Suppressor macrophage (primary cell): ENCODE measurements at regions not wholly inside any gene's neighbourhood (a gene's known extent, or its start where the extent isn't known, plus 50 kb on each side); places are given as distances from the start of the nearest gene placed in this dataset.
"Not testable (repeated sequence)": the region's sequence is repeated elsewhere in the genome, so short reads cannot be mapped to it uniquely, and the experiment has no call there.

Source experiments
- DNase-seq, 4 experiments: peaks; one replicate each; pipeline ENCODE4 v3.0.0-alpha.2; 2020 to 2022

DNA sequence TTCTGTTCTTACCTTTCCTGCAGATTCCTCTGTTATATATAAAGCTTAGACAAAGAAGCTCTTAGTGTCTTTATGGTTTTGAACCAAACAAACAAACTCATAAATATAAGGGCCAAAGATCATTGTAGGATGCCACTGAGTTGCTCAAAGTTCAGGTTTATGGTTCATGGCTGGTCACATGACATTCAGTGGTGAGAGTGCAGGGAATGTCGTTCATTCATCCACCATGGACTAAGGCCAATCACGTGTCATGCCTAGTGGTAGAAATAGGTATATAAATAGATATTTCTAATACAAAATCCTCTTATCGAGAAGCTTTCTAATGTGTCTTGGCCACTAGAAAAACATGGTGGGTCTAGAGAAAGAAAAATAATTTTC is 119.4 kb downstream of the GATA3 start:
- DNase-seq, result no peak

DNA sequence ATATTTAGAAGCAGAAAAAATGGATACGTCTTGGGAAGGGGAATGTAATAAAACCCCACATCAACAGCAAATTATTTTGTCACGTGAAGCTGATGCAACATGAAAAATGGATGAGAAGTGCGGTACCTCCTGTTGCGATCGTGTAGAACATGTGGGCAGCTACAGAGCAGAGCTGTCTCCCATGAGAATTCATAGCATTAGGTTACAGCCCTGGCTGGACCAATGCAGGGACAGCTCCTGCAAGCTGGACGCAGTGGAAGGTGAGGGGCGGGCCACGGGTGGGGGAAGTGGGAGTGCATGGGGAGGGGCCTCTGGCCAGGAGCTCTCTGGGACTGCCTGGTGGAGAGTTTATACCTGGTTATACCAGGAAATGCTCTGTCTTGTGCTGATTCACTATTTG is 120.3 kb downstream of the GATA3 start:
- no peak for DNase-seq

DNA sequence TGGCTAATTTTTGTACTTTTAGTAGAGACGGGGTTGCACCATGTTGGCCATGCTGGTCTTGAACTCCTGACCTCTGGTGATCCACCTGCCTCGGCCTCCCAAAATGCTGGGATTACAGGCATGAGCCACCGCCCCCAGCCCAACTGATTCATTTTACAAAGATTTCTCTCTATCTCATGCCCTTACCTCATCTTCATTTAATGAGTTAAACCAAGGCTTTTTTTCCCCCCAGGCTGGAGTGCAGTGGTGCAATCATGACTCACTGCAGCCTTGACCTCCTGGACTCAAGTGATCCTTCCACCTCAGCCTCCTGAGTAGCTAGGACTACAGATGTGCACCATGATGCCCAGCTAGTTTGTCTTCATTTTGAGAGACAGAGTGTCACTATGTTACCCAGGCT is 123.0 kb downstream of the GATA3 start:
- not testable (repeated sequence) for DNase-seq

DNA sequence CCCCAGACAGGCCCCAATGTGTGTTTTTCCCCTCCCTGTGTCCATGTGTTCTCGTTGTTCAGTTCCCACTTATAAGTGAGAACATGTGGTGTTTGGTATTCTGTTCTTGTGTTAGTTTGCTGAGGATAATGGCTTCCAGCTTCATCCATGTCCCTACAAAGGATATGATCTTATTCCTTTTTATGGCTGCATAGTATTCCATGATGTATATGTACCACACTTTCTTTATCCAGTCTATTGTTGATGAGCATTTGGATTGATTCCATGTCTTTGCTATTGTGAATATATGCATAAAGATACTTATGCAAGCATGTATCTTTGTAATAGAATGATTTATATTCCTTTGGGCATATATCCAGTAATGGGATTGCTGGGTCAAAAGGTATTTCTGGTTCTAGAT is 125.3 kb downstream of the GATA3 start:
- not testable (repeated sequence) for DNase-seq

DNA sequence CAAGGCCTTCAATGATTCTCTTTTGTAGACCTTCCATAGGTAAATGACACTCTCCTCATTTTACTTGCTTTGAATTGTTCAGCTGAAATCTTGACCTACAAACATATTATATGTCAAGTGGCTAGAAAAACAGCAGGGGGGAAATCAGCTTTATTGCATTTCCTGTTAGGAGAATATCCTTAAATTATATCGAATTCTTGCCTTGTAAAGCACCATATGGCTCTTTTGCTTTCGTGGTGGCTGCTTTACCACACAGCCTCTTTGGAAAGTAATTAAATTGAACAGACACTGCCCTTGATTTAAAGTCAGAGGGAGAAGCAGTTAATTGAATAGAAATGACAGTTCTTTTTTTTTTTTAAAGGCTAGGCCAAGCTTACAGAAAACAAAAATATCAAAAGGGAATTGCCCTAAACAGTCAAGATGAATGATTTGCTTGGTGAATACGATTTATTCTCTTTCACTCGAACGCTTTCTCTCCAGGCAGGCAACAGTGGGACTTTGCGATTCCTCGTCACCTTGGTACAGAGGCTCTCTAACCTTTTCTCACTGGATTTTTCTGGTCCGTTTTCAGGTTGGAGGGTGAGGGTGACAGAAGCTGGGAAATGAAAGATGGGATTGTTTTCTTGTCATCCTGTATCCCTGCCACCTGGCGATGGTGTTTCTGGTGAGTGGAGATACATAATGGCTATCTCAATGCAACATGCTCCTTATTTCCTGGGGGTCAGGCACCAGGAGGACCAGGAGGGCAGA is 126.0 kb downstream of the GATA3 start:
- DNase-seq, result no peak

DNA sequence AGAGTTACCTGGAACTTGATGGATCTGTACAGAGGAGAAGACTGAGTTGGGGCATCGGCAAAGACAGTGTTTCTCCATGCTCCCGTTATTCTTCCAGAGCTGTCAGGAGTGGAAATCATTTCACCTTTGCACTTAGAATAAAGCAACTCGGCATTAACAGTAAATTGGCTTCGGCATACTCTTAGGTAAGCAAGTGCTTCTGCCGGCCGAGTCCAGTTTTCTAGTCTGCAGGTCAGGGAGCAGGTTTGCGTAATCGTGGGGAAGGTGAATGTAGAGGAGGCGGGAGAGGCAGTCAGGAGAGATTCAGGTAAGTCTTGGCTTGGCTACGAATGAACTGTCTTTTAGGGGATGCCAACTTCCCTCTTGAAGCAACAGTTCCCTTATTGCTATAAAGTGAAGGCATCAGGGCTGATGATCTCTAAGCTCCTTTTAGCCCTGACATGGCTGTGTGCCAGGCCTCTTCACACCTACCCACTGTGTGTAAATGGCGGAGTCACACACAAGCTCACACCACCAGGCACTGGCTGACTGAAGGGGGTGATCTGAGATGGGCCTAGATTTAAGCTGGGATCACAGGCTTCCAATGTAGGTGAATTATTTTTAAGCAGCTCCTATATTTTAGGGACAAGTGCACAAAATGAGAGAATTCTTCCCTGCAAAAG is 127.1 kb downstream of the GATA3 start:
- DNase-seq, result peak; percentile 1 to 42 (median 22)

DNA sequence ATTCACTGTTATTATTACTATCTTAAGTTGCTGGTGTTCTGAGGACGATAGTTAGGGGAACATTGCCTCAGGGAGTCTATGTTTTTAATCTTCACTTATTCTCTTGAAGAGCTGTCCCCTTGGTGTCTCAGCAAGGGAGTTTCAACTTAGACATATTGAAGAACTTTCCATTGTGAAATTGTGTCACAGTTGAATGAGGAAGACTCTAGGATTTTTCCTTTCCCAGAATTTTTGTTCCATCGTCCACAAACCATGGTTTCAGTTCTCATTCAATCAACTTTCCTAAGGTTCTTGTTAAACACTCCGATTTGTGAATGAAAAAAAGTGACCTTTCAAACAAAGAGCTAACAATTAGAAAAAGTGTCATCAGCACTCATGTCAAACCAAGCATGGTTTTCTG is 128.3 kb downstream of the GATA3 start:
- peak in 2 of 4 experiments; percentile 24 to 51 for DNase-seq

DNA sequence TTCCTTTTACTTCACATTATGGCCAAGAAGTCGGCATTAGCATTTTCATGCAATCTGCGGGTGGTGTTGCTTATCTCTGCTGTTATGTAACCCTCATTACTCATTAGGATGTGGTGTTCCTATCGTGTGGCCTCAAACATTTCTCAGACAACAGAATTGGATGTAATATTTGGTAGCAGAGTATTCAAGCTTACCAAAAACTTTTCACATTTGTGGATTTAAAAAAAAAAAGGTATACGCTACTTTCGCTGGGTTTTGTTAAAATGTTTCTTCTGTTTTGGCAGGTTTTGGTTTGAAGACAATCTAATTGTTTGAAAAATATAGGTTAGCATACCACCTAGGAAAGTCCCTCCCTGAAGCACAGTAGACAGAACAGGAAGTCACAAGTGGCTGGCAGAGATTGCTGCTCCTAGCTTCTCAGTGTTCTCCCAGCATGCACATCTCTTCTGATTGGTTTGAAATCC is 128.8 kb downstream of the GATA3 start:
- DNase-seq, result peak; percentile 51 to 81 (median 70)

DNA sequence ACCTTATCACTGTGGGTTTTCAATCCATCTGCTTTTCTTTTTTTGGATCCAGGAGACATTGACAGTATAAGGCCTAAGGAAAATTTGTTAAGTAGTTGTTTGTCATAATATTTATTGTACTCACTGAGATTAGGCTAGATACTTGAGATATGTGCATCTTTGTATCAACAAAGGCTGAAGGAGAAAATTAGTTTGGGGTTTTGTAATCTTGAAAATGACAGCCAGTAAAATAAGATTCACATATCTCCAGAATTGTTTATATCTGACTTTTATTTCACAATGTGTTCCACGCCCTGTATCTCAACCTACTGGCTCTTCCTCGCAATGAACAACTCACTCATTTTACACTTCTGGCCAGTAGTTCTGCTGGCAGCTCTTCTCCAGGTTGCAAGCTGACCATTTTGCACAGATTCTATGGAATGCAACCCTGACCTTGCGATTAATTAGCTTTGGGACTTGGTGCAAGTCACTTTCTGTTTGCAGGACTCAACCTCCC is 132.7 kb downstream of the GATA3 start:
- no peak for DNase-seq

DNA sequence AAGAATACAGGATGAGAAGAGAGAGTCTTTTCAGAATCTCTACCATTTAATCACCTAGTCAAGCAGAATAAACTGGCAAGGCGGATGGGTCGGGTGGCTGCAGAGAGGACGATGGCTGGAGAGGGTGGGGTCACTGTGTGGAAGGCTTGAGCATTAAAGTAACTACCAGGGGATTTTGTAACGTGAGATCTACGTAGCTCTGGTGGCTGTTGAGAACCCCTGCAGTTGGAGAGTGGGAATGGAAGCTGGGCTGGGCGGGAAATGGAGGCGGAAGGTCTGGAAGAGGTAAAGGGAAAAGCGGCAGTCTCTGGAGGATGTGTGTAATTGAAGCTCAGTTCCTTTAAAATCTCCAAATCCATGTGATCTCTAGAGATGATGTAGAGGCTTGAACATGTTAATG is 135.0 kb downstream of the GATA3 start:
- no peak for DNase-seq

DNA sequence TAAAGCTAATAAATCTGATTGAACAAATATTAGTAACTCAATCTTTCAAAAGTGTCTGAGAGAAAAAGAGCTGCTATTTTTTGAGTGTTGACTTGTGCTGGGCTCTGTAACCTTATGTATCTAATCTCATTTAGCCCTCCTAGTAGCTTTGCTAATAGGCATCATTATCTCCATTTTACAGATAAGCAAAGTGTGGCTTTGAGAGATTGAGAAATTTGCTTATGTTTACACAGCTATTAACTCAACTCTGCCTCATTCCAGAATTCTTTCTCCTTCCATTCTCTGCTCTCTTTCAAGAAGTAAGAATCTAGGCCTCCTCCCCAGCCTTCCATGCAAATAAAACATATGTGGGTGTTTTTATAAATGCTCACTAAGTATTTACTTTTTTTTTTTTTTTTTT is 137.8 kb downstream of the GATA3 start:
- DNase-seq, result no peak

DNA sequence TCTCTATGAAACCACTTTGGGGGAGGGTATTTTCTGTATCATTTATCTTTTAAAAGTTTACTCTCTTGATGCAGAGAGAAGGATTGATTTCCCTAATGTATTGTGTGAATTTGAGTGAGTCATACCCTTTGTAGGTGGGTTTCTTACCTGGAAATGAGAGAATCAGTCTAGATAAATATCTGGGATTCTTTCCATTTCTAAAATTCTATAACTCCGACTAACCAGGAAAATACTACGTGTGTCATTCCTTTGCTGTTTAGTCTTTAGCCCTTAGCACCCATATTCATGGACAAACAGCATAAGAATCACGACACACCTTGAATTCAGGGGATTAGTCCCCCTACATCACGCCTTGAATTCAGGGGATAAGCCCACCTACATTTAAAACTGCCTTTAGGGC is 139.1 kb downstream of the GATA3 start:
- DNase-seq, result no peak

DNA sequence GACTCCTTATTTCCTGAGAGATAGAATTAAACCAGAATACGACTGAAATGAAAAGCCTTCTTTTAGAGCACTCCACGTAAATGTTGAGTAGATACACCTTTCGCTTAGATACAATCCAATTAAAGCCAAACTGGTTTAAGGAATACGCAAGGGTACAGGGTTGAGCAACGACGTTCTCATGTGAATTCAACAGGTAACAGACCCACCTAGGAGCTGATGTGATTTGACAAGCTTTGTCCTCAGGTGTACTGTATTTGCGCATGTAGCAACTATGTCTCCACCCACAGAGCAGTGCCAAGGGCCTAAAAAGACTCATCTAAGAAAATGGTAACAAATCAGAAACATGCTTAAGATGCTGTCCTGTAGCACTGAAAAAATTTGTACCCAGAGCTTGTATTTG is 139.6 kb downstream of the GATA3 start:
- DNase-seq, result no peak

DNA sequence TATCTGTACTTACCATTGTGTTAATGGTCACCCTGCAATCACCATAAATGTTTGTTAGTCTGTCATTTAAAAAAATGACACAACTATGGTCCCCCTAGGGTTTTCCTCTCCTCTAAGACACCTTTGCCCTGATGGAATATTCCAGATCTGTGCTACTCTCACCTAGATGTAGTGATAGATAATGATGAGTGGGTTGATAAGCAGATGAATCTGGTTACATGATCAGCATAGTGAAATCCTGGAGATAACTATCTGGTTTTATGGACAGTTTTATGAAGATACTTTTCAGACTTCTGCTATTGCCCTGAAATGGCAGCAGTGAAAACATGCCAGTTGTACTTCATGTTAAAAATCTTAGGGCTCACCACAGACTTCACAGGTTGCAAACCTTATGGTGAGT is 152.4 kb downstream of the GATA3 start:
- no peak for DNase-seq

DNA sequence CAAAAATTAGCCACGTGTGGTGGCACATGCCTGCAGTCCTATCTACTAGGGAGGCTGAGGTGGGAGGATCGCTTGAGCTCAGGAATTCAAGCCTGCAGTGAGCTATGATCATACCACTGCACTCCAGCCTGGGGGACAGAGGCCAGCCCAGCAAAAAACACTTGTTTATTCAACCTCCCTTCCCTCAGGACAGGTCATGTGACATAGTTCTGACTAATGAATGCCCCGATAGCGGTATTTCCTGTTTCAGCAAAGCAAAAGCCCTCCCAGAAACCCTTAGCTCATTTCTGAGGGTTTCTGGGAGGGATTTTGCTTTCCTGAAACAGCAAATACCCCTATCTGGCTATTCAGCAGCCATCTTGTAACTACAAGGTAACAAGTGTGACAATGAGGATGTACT is 157.1 kb downstream of the GATA3 start:
- no peak for DNase-seq

DNA sequence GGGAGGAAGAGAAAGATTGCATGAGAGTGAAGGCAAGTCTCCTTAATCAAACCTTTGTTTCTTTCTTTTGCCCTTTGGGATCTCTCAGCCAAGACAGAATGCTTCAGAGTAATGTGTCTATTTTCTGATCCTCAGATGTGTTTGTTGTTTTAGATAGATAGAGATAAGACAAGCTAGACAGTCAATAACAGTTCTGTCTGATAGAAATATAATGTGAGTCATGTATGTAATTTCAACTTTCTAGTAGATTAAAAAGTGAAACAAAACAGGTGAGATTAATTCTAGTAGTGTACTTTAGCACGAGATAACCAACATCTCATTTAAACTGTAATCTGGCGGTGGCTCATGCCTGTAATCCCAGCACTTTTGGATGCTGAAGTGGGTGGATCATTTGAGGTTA is 159.2 kb downstream of the GATA3 start:
- no peak for DNase-seq

DNA sequence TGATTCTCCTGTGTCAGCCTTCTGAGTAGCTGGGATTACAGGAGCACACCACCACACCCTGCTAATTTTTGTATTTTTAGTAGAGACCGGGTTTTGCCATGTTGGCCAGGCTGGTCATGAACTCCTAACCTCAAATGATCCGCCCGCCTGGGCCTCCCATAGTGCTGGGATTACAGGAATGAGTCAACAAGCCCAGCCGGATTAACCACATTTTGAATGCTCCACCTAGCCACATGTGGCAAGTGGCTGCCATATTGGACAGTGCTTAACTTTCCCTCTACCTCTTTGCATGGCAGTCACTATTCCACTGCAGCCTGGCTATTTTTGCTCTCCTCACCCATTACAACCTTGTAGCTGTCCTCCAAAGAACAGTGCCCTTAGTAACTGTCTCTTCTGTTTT is 160.1 kb downstream of the GATA3 start:
- no peak for DNase-seq

DNA sequence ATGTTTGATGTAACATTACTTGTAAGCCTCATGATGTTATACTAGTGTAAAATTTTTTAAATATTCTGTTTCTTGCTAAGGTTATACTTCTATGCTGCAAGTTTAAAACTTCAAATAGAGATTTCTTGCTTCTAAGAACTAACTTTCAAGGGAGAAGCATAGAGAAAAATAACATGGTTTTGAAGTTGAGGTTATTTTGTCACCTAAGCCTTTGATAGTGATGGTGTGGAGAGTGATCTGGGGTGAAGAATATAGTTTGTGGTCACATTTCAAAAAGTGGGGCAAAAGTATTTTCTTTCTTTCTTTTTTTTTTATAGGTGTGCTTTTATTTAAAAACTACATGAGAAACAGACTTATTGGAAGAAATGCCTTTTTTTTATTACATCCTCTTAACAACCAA is 162.4 kb downstream of the GATA3 start:
- no peak for DNase-seq

DNA sequence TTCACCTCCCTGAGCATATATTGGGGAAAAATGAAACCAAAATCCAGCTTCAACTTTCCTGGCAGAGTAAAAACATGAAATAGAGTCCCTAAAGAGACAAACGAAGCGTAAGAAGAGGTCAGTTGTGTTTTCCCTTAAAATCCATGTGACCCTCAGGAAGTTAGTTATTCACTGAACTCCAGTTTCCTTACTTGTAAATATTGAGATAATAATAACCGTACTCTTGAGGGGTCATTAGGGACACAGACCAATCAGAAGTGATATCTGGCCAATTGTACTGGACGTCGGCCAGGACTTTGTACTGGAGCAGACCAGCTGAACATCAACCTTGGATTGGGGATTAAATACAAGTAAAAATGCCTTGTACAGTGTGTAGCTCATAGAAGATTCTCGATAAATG is 167.0 kb downstream of the GATA3 start:
- no peak for DNase-seq

DNA sequence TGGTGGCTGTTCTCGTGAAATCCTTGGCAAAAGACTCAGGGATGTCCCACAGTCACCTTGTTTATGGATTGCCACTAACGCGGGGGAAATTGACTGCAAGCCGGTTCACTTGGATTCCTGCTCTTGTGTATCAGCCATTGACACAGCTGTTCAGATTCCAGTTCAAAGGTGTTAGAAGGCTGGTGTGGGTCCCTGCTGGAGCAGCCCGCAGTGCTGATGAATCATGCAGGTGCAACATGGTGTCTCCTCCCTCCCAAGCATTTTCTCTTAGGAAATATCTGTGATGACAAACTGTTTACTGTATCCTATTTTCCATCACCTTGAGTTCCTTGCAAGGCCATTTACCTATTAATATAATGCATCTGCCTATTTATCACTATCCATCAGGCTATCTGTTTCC is 170.1 kb downstream of the GATA3 start:
- no peak for DNase-seq

DNA sequence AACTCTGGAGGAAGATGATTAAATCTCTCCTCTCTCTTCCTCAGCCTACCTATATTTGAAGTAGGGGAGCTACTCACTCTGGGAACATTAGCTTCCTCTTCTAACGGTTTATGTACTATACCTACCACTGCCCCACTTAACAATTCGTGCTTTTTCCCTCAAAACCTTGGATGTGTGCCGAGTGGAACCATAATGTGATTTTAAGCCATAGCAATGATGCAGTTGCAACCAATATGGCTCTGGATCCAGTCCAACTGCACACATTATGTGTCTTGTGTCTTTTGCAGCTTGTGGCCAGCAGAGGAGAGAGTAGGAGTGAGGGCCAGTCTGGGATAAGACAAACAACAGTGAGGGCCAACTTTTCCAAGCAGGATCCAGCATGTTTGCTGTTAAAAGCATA is 170.7 kb downstream of the GATA3 start:
- no peak for DNase-seq

DNA sequence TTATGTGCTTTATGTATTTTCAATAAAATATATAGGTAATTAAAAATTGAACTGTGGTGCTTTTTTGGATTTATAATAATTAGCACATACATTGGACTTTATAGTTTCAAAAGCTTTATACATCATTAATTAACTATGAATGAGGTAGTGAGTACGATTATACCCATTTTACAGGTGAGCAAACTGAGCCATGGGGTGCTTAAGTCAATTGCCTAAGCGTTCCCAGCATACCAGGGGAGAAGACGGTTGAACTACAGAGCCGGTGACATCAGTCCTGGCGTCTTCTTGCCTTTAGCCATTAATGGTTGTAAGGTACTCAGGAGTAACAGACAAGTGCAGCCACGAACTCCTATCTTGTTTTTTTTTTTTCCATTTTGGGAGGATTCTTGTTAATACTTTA is 172.8 kb downstream of the GATA3 start:
- no peak for DNase-seq

DNA sequence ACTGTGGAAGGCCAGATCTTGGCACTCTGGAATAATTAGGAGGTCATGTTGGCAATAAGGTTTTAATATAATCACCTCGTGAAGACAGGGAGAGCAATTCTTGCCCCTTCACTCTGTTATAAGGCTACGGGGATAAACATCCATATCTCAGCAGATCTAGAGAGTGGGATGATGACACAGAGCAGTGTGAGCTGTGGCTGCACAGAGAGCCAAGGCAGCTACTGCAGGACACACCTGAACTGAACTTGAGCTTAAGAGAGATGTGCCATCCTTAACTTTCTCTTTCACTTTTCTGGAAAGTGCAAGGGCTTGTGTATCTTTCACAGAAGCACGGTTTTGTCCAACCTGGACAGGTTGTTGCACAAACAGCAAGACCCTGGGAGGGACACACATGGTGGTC is 174.7 kb downstream of the GATA3 start:
- no peak for DNase-seq

DNA sequence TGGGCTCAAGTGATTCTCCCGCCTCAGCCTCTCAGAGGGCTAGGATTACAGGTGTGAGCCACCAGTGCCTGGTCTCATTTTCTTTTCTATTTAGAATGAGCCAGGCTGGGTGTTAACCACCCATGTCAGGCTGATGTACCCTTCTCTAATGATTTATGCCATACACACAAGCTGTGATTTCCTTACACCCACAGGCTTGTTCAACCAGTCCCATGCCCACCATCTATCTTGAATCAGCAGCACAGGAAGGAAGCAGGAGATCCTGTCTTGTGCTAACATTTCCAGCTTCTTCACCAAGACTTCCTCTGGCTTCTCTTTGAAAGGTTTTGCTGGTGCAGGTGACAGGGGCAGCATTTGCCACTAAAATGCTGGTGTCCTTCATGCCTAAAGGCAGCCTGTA is 176.4 kb downstream of the GATA3 start:
- no peak for DNase-seq
